ENCODE measurements at regions not wholly inside any gene's neighbourhood (a gene's known extent, or its start where the extent isn't known, plus 50 kb on each side); places are given as distances from the start of the nearest gene placed in this dataset.

- no peak for ATAC-seq
- TF ChIP-seq TSHZ2 (CRISPR knock-in tag; IDR thresholded peaks at IDR 0.05): no peak
- no peak for TF ChIP-seq PATZ1 (CRISPR knock-in tag; IDR thresholded peaks at IDR 0.05; ENCODE audit: borderline replicate concordance)
- TF ChIP-seq SNAI2 (CRISPR knock-in tag; IDR thresholded peaks at IDR 0.05): no peak
- TF ChIP-seq PPARA (CRISPR knock-in tag; IDR thresholded peaks at IDR 0.05; ENCODE audit: borderline replicate concordance): no peak
- no peak for TF ChIP-seq POU6F1 (CRISPR knock-in tag; IDR thresholded peaks at IDR 0.05; ENCODE audit: borderline replicate concordance, low read depth)
- TF ChIP-seq TOX (CRISPR knock-in tag; IDR thresholded peaks at IDR 0.05; ENCODE audit: borderline replicate concordance): no peak
- no peak for TF ChIP-seq OSR1 (CRISPR knock-in tag; IDR thresholded peaks at IDR 0.05)
These were observed 467.4 kb upstream of the SETBP1 start for GRCh38 chr18:44213293-44213692.

- no peak for ATAC-seq
- no peak for TF ChIP-seq OSR1 (CRISPR knock-in tag; IDR thresholded peaks at IDR 0.05)
- TF ChIP-seq PATZ1 (CRISPR knock-in tag; IDR thresholded peaks at IDR 0.05; ENCODE audit: borderline replicate concordance): no peak
- TF ChIP-seq BACH2 (CRISPR knock-in tag; IDR thresholded peaks at IDR 0.05; ENCODE audit: borderline replicate concordance): no peak
- no peak for TF ChIP-seq CREB5 (CRISPR knock-in tag; IDR thresholded peaks at IDR 0.05; ENCODE audit: low read depth)
- no peak for TF ChIP-seq SNAI2 (CRISPR knock-in tag; IDR thresholded peaks at IDR 0.05)
- no peak for TF ChIP-seq ZC3H10 (CRISPR knock-in tag; IDR thresholded peaks at IDR 0.05)
- TF ChIP-seq ISL1 (CRISPR knock-in tag; IDR thresholded peaks at IDR 0.05): no peak
- TF ChIP-seq CSRNP3 (CRISPR knock-in tag; IDR thresholded peaks at IDR 0.05): no peak
- TF ChIP-seq TSHZ2 (CRISPR knock-in tag; IDR thresholded peaks at IDR 0.05): no peak
- TF ChIP-seq ZNF70 (CRISPR knock-in tag; IDR thresholded peaks at IDR 0.05): no peak
- no peak for TF ChIP-seq ARNTL (CRISPR knock-in tag; IDR thresholded peaks at IDR 0.05; ENCODE audit: borderline replicate concordance, low read depth)
- no peak for TF ChIP-seq GLIS3 (CRISPR knock-in tag; IDR thresholded peaks at IDR 0.05)
- TF ChIP-seq ZFP30 (CRISPR knock-in tag; IDR thresholded peaks at IDR 0.05): no peak
- no peak for TF ChIP-seq ZFP3 (CRISPR knock-in tag; IDR thresholded peaks at IDR 0.05)
- TF ChIP-seq RARB (CRISPR knock-in tag; IDR thresholded peaks at IDR 0.05): no peak
- TF ChIP-seq ZNF565 (CRISPR knock-in tag; conservative IDR thresholded peaks at IDR 0.05; ENCODE audit: low read depth): no peak
- no peak for TF ChIP-seq POU6F1 (CRISPR knock-in tag; IDR thresholded peaks at IDR 0.05; ENCODE audit: borderline replicate concordance, low read depth)
- TF ChIP-seq CSDC2 (CRISPR knock-in tag; IDR thresholded peaks at IDR 0.05): no peak
- TF ChIP-seq ZNF8 (CRISPR knock-in tag; IDR thresholded peaks at IDR 0.05): no peak
- no peak for TF ChIP-seq TOX (CRISPR knock-in tag; IDR thresholded peaks at IDR 0.05; ENCODE audit: borderline replicate concordance)
These were observed 466.3 kb upstream of the SETBP1 start for GRCh38 chr18:44214396-44214795.

Measured in SK-N-SH treated with all-trans-retinoic acid at 6 μM for 48 hours (cell line).